IMR-90 (cell line): ENCODE measurements at regions not wholly inside any gene's neighbourhood (a gene's known extent, or its start where the extent isn't known, plus 50 kb on each side); places are given as distances from the start of the nearest gene placed in this dataset.

ENCODE experiments used
- BHLHE40 ChIP-seq: fragments of 150-350 bp; IDR thresholded peaks from 2 replicates; pipeline ENCODE4 v1.6.1; 2016; ENCODE audit warnings: mild to moderate bottlenecking, low read depth, low read length
- CEBPB ChIP-seq: IDR thresholded peaks from 2 replicates; pipeline ENCODE4 v1.6.1; 2012; ENCODE audit warnings: low read depth, low read length, improper control_type of control experiment
- FOS ChIP-seq: fragments of 150-350 bp; IDR thresholded peaks from 2 replicates; pipeline ENCODE4 v1.6.1; 2016; ENCODE audit warnings: low read depth, low read length
- MAFK ChIP-seq: IDR thresholded peaks from 2 replicates; pipeline ENCODE4 v1.6.1; 2012; ENCODE audit warnings: low read depth, low read length, improper control_type of control experiment
- MAZ ChIP-seq: IDR thresholded peaks from 2 replicates; pipeline ENCODE4 v1.6.1; 2012; ENCODE audit warnings: low read depth, mild to moderate bottlenecking, low read length, improper control_type of control experiment, moderate library complexity, borderline replicate concordance
- MXI1 ChIP-seq: IDR thresholded peaks from 2 replicates; pipeline ENCODE4 v1.6.1; 2012; ENCODE audit warnings: low read depth, mild to moderate bottlenecking, low read length, moderate library complexity, borderline replicate concordance
- POLR2A ChIP-seq: IDR thresholded peaks from 2 replicates; pipeline ENCODE4 v1.6.1; 2012; ENCODE audit warnings: mild to moderate bottlenecking, low read depth, low read length
- RAD21 ChIP-seq: IDR thresholded peaks from 2 replicates; pipeline ENCODE4 v1.6.1; 2012; ENCODE audit warnings: low read length, improper control_type of control experiment
- RCOR1 ChIP-seq: IDR thresholded peaks from 2 replicates; pipeline ENCODE4 v1.6.1; 2012; ENCODE audit warnings: mild to moderate bottlenecking, low read length, improper control_type of control experiment; ENCODE audit not compliant: insufficient replicate concordance
- RFX5 ChIP-seq: IDR thresholded peaks from 2 replicates; pipeline ENCODE4 v1.8.0; 2012; ENCODE audit warnings: low read depth, mild to moderate bottlenecking, low read length, moderate library complexity
- SMC3 ChIP-seq: fragments of 150-350 bp; IDR thresholded peaks from 2 replicates; pipeline ENCODE4 v1.6.1; 2016; ENCODE audit warnings: low read depth, mild to moderate bottlenecking, antibody characterized with exemption, low read length, moderate library complexity
- TF ChIP-seq, protein P1 (sequence below): conservative IDR thresholded peaks from 2 replicates; pipeline ENCODE4 v1.5.1; 2012; ENCODE audit warnings: mild to moderate bottlenecking, low read depth, low read length, improper control_type of control experiment
- TF ChIP-seq, protein P2 (sequence below): fragments of 150-350 bp; IDR thresholded peaks from 2 replicates; pipeline ENCODE4 v1.6.1; 2017; ENCODE audit warnings: mild to moderate bottlenecking, antibody characterized with exemption, low read length, low read depth
- TF ChIP-seq, protein P3 (sequence below): fragments of 150-350 bp; IDR thresholded peaks from 2 replicates; pipeline ENCODE4 v1.6.1; 2016; ENCODE audit warnings: low read depth, mild to moderate bottlenecking, low read length, moderate library complexity, borderline replicate concordance

DNA sequence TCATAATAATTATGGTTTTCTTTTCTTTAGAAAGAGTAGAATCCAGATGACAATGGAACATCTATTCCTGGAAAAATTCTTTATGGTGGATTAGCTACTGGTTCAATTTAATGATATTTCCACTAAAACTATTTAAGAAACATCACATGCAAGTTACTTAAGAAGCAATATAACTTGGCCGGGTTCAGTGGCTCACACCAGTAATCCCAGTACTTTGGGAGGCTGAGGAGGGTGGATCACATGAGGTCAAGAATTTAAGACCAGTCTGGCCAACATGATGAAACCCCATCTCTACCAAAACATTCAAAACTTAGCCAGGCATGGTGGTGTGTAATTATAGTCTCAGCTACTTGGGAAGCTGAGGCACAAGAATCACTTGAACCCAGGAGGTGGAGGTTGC, 65.9 kb upstream of the SMLR1 start:
- TF ChIP-seq POLR2A (no peak), CEBPB (no peak), RAD21 (no peak), MAFK (no peak), FOS (no peak), MAZ (no peak), MXI1 (no peak), SMC3 (no peak), RFX5 (no peak), RCOR1 (no peak), BHLHE40 (no peak)
- TF ChIP-seq, protein P1, sequence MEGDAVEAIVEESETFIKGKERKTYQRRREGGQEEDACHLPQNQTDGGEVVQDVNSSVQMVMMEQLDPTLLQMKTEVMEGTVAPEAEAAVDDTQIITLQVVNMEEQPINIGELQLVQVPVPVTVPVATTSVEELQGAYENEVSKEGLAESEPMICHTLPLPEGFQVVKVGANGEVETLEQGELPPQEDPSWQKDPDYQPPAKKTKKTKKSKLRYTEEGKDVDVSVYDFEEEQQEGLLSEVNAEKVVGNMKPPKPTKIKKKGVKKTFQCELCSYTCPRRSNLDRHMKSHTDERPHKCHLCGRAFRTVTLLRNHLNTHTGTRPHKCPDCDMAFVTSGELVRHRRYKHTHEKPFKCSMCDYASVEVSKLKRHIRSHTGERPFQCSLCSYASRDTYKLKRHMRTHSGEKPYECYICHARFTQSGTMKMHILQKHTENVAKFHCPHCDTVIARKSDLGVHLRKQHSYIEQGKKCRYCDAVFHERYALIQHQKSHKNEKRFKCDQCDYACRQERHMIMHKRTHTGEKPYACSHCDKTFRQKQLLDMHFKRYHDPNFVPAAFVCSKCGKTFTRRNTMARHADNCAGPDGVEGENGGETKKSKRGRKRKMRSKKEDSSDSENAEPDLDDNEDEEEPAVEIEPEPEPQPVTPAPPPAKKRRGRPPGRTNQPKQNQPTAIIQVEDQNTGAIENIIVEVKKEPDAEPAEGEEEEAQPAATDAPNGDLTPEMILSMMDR: no peak
- TF ChIP-seq, protein P2, sequence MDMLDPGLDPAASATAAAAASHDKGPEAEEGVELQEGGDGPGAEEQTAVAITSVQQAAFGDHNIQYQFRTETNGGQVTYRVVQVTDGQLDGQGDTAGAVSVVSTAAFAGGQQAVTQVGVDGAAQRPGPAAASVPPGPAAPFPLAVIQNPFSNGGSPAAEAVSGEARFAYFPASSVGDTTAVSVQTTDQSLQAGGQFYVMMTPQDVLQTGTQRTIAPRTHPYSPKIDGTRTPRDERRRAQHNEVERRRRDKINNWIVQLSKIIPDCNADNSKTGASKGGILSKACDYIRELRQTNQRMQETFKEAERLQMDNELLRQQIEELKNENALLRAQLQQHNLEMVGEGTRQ: no peak
- TF ChIP-seq, protein P3, sequence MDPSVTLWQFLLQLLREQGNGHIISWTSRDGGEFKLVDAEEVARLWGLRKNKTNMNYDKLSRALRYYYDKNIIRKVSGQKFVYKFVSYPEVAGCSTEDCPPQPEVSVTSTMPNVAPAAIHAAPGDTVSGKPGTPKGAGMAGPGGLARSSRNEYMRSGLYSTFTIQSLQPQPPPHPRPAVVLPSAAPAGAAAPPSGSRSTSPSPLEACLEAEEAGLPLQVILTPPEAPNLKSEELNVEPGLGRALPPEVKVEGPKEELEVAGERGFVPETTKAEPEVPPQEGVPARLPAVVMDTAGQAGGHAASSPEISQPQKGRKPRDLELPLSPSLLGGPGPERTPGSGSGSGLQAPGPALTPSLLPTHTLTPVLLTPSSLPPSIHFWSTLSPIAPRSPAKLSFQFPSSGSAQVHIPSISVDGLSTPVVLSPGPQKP: no peak
